Liver (tissue), 8 donors: ENCODE measurements at regions not wholly inside any gene's neighbourhood (a gene's known extent, or its start where the extent isn't known, plus 50 kb on each side); places are given as distances from the start of the nearest gene placed in this dataset.

ENCODE experiments used
- DNase-seq: peaks from one replicate; pipeline ENCODE4 v3.0.0-alpha.2; 2017; ENCODE audit warnings: low spot score
- H3K27ac ChIP-seq, 2 donors: one replicate each; pipeline ENCODE4 v1.7.0; 2013; ENCODE audit warnings: inconsistent platforms in 2 of 2, low read length in 2 of 2, control low read depth in 1 of 2, low read depth in 1 of 2, mild to moderate bottlenecking in 1 of 2
- H3K27me3 ChIP-seq, 4 donors: one replicate each; pipeline versions ENCODE4 v1.6.1 to v1.7.0; 2013; ENCODE audit warnings: low read length in 3 of 4, inconsistent platforms in 1 of 4, mild to moderate bottlenecking in 1 of 4, moderate library complexity in 1 of 4; ENCODE audit not compliant: control insufficient read depth in 4 of 4, insufficient read depth in 4 of 4
- H3K36me3 ChIP-seq, 4 donors: one replicate each; pipeline versions ENCODE4 v1.6.1 to v1.7.0; 2013; ENCODE audit warnings: low read length in 3 of 4, mild to moderate bottlenecking in 3 of 4, low read depth in 1 of 4, moderate library complexity in 1 of 4; ENCODE audit not compliant: control insufficient read depth in 4 of 4, insufficient read depth in 3 of 4
- H3K4me1 ChIP-seq, 4 donors: one replicate each; pipeline versions ENCODE4 v1.6.1 to v1.7.0; 2013; ENCODE audit warnings: low read length in 3 of 4, mild to moderate bottlenecking in 3 of 4, moderate library complexity in 1 of 4; ENCODE audit not compliant: control insufficient read depth in 4 of 4, insufficient read depth in 4 of 4
- H3K4me3 ChIP-seq, 3 donors: one replicate each; pipeline versions ENCODE4 v1.6.1 to v1.7.0; 2013; ENCODE audit warnings: low read length in 3 of 3, control low read depth in 1 of 3, low read depth in 1 of 3, mild to moderate bottlenecking in 1 of 3
- H3K9ac ChIP-seq, 2 donors: one replicate each; pipeline ENCODE4 v1.7.0; 2013; ENCODE audit warnings: low read length in 2 of 2, mild to moderate bottlenecking in 2 of 2, moderate library complexity in 2 of 2, control low read depth in 1 of 2, low read depth in 1 of 2
- H3K9me3 ChIP-seq, 4 donors: one replicate each; pipeline versions ENCODE4 v1.6.1 to v1.7.0; 2013; ENCODE audit warnings: low read length in 3 of 4; ENCODE audit not compliant: control insufficient read depth in 4 of 4
- CTCF ChIP-seq: fragments of 150-350 bp; IDR thresholded peaks from 2 replicates; pipeline ENCODE4 v1.5.1; 2017; ENCODE audit warnings: improper control_type of control experiment, low read depth, low read length; ENCODE audit not compliant: missing input control
- FOXA1 ChIP-seq: IDR thresholded peaks from 2 replicates; pipeline ENCODE4 v1.6.1; 2016; ENCODE audit warnings: antibody characterized with exemption
- FOXA2 ChIP-seq: IDR thresholded peaks from 2 replicates; pipeline ENCODE4 v1.6.1; 2016; ENCODE audit warnings: antibody characterized with exemption
- HNF4A ChIP-seq, 2 donors: conservative IDR thresholded peaks; 2 replicates each; pipeline ENCODE4 v1.6.1; 2016; ENCODE audit warnings: antibody characterized with exemption in 2 of 2, mild to moderate bottlenecking in 2 of 2
- HNF4G ChIP-seq: IDR thresholded peaks from 2 replicates; pipeline ENCODE4 v1.6.1; 2016; ENCODE audit warnings: antibody characterized with exemption
- RAD21 ChIP-seq, 2 donors: IDR thresholded peaks; 2 replicates each; pipeline ENCODE4 v1.6.1; 2016; ENCODE audit warnings: antibody characterized with exemption in 2 of 2, mild to moderate bottlenecking in 2 of 2
- REST ChIP-seq: IDR thresholded peaks from 2 replicates; pipeline ENCODE4 v1.6.1; 2016; ENCODE audit warnings: antibody characterized with exemption, mild to moderate bottlenecking
- SP1 ChIP-seq: IDR thresholded peaks from 2 replicates; pipeline ENCODE4 v1.6.1; 2018; ENCODE audit warnings: antibody characterized with exemption, mild to moderate bottlenecking
- YY1 ChIP-seq: IDR thresholded peaks from 2 replicates; pipeline ENCODE4 v1.6.1; 2016; ENCODE audit warnings: antibody characterized with exemption, mild to moderate bottlenecking
- WGBS: extraction: QIAGEN DNeasy Blood & Tissue Kit; methylation state at CpG from one replicate; pipeline ENCODE4 v1.1.7; 2013; 5-methylcytosine and 5-hydroxymethylcytosine counted together
- donor health status: healthy.
- donor health status: healthy.
- donor health status: healthy.
- donor health status: healthy.
- donor health status: healthy.

GRCh38 chr4:152162331-152162697 is 373.6 kb downstream of the FBXW7 start:
- H3K9me3 ChIP-seq, result no peaks in the 10 kb centered on the region
- no peak overlapping the region for H3K4me3 ChIP-seq
- no peaks in the 10 kb centered on the region for H3K27me3 ChIP-seq
- no peak for DNase-seq
- 64% methylated on average over 2 of the region's 2 CpGs for WGBS
- no peak overlapping the region for H3K9ac ChIP-seq
- H3K4me1 ChIP-seq, result no peaks in the 10 kb centered on the region
- no peaks in the 10 kb centered on the region for H3K36me3 ChIP-seq
- H3K27ac ChIP-seq, result no peak overlapping the region
- TF ChIP-seq SP1, result no peak
- no peak for TF ChIP-seq FOXA2
- TF ChIP-seq HNF4G, result no peak
- no peak for TF ChIP-seq CTCF
- TF ChIP-seq FOXA1, result no peak

- no peak overlapping the region for H3K4me3 ChIP-seq
- H3K36me3 ChIP-seq, result no peaks in the 10 kb centered on the region
- no peak for DNase-seq
- TF ChIP-seq RAD21 (IDR thresholded peaks at IDR 0.05), result peak in 1 of 2 donors; percentile 6
- TF ChIP-seq YY1, result no peak
- no peak for TF ChIP-seq REST
- H3K9me3 ChIP-seq, result no peaks in the 10 kb centered on the region
- no peaks in the 10 kb centered on the region for H3K4me1 ChIP-seq
- H3K27ac ChIP-seq, result no peak overlapping the region
- WGBS, result 67% methylated on average over 3 of the region's 3 CpGs
- no peak overlapping the region for H3K9ac ChIP-seq
- H3K27me3 ChIP-seq, result no peaks in the 10 kb centered on the region
Observed at GRCh38 chr4:152161676-152162330, 374.1 kb downstream of the FBXW7 start.

GRCh38 chr4:152160225-152160800 is 375.6 kb downstream of the FBXW7 start:
- no peaks in the 10 kb centered on the region for H3K4me1 ChIP-seq
- no peaks in the 10 kb centered on the region for H3K9me3 ChIP-seq
- no peak overlapping the region for H3K27ac ChIP-seq
- H3K4me3 ChIP-seq, result no peak overlapping the region
- no peaks in the 10 kb centered on the region for H3K36me3 ChIP-seq
- WGBS, result 88% methylated on average over 13 of the region's 13 CpGs
- no peaks in the 10 kb centered on the region for H3K27me3 ChIP-seq
- DNase-seq, result no peak
- TF ChIP-seq HNF4A (conservative IDR thresholded peaks at IDR 0.05) (no peak), FOXA1 (no peak), RAD21 (IDR thresholded peaks at IDR 0.05) (no peak)
- H3K9ac ChIP-seq, result no peak overlapping the region
